GM19238 (cell line): ENCODE measurements at regions not wholly inside any gene's neighbourhood (a gene's known extent, or its start where the extent isn't known, plus 50 kb on each side); places are given as distances from the start of the nearest gene placed in this dataset.
"Not testable (repeated sequence)": the region's sequence is repeated elsewhere in the genome, so short reads cannot be mapped to it uniquely, and the experiment has no call there.

Source experiments
- DNase-seq: peaks from one replicate; pipeline ENCODE4 v3.0.0; 2011; ENCODE audit warnings: low spot score; ENCODE audit not compliant: insufficient read length

- no peak for DNase-seq
Measured at GRCh38 chr13:48806522-48806921, 152.8 kb downstream of the CYSLTR2 start.

- DNase-seq = no peak
Measured at GRCh38 chr13:48808683-48809082, 155.0 kb downstream of the CYSLTR2 start.

GRCh38 chr13:48810013-48810412 lies 156.3 kb downstream of the CYSLTR2 start:
- DNase-seq = no peak

- no peak for DNase-seq
Measured at GRCh38 chr13:48813518-48813917, 159.8 kb downstream of the CYSLTR2 start.

GRCh38 chr13:48816700-48817099 lies 159.0 kb upstream of the FNDC3A start:
- no peak for DNase-seq

- DNase-seq = no peak
Measured at GRCh38 chr13:48817166-48817802, 158.4 kb upstream of the FNDC3A start.

GRCh38 chr13:48818495-48819356 lies 157.0 kb upstream of the FNDC3A start:
- DNase-seq = no peak

GRCh38 chr13:48819376-48819775 lies 156.3 kb upstream of the FNDC3A start:
- no peak for DNase-seq

GRCh38 chr13:48819899-48820298 lies 155.8 kb upstream of the FNDC3A start:
- no peak for DNase-seq

GRCh38 chr13:48823526-48823925 lies 152.2 kb upstream of the FNDC3A start:
- DNase-seq = not testable (repeated sequence)

- no peak for DNase-seq
Measured at GRCh38 chr13:48826039-48826438, 149.7 kb upstream of the FNDC3A start.

GRCh38 chr13:48826922-48827454 lies 148.7 kb upstream of the FNDC3A start:
- not testable (repeated sequence) for DNase-seq

GRCh38 chr13:48827709-48828108 lies 148.0 kb upstream of the FNDC3A start:
- DNase-seq = no peak

GRCh38 chr13:48828962-48829411 lies 146.7 kb upstream of the FNDC3A start:
- DNase-seq = no peak

- no peak for DNase-seq
Measured at GRCh38 chr13:48829536-48829935, 146.2 kb upstream of the FNDC3A start.

- DNase-seq = no peak
Measured at GRCh38 chr13:48831248-48831647, 144.5 kb upstream of the FNDC3A start.

GRCh38 chr13:48833412-48833811 lies 142.3 kb upstream of the FNDC3A start:
- no peak for DNase-seq

- DNase-seq = not testable (repeated sequence)
Measured at GRCh38 chr13:48835326-48835725, 140.4 kb upstream of the FNDC3A start.

- no peak for DNase-seq
Measured at GRCh38 chr13:48838193-48838973, 137.3 kb upstream of the FNDC3A start.

- no peak for DNase-seq
Measured at GRCh38 chr13:48839171-48839570, 136.5 kb upstream of the FNDC3A start.

GRCh38 chr13:48840366-48840765 lies 135.3 kb upstream of the FNDC3A start:
- DNase-seq = no peak

GRCh38 chr13:48842316-48842715 lies 133.4 kb upstream of the FNDC3A start:
- no peak for DNase-seq
